H7 (cell line): ENCODE measurements at regions not wholly inside any gene's neighbourhood (a gene's known extent, or its start where the extent isn't known, plus 50 kb on each side); places are given as distances from the start of the nearest gene placed in this dataset.

Source experiments
- DNase-seq: peaks from one replicate; pipeline ENCODE4 v3.0.0; 2012
- H3K27me3 ChIP-seq: 2 replicates; pipeline ENCODE4 v1.6.0; 2011; ENCODE audit warnings: mild to moderate bottlenecking, low read length; ENCODE audit not compliant: control insufficient read depth, insufficient read depth
- H3K36me3 ChIP-seq: replicated peaks from 2 replicates; pipeline ENCODE4 v1.5.1; 2011; ENCODE audit warnings: low read length; ENCODE audit not compliant: control insufficient read depth, insufficient read depth
- H3K4me3 ChIP-seq: 2 replicates; pipeline ENCODE4 v1.5.1; 2011; ENCODE audit warnings: low read depth, mild to moderate bottlenecking, control low read depth, low read length, moderate library complexity; ENCODE audit not compliant: insufficient read depth

- DNase-seq, result no peak
- H3K27me3 ChIP-seq, result no peaks in the 10 kb centered on the region
- H3K36me3 ChIP-seq, result no peaks in the 10 kb centered on the region
- H3K4me3 ChIP-seq, result no peak overlapping the region
These were observed 78.3 kb downstream of the RAMP3 start for GRCh38 chr7:45235905-45236304.

GRCh38 chr7:45236666-45237065 is 79.1 kb downstream of the RAMP3 start:
- Histone ChIP-seq H3K4me3 (no peak overlapping the region), H3K27me3 (no peaks in the 10 kb centered on the region), H3K36me3 (no peaks in the 10 kb centered on the region)
- no peak for DNase-seq

- DNase-seq, result no peak
- no peaks in the 10 kb centered on the region for H3K27me3 ChIP-seq
- H3K4me3 ChIP-seq, result no peak overlapping the region
- H3K36me3 ChIP-seq, result no peaks in the 10 kb centered on the region
These were observed 80.3 kb downstream of the RAMP3 start for GRCh38 chr7:45237788-45238461.

GRCh38 chr7:45238806-45239205 is 81.2 kb downstream of the RAMP3 start:
- no peaks in the 10 kb centered on the region for H3K27me3 ChIP-seq

GRCh38 chr7:45239486-45239885 is 81.9 kb downstream of the RAMP3 start:
- Histone ChIP-seq H3K36me3 (no peaks in the 10 kb centered on the region), H3K27me3 (no peaks in the 10 kb centered on the region), H3K4me3 (no peak overlapping the region)
- DNase-seq, result no peak

More at GRCh38 chr7:45238806-45239205, 81.2 kb downstream of the RAMP3 start:
- H3K4me3 ChIP-seq, result no peak overlapping the region
- H3K36me3 ChIP-seq, result no peaks in the 10 kb centered on the region
- no peak for DNase-seq

- no peaks in the 10 kb centered on the region for H3K36me3 ChIP-seq
- DNase-seq, result no peak
- H3K27me3 ChIP-seq, result no peaks in the 10 kb centered on the region
- no peak overlapping the region for H3K4me3 ChIP-seq
These were observed 82.7 kb downstream of the RAMP3 start for GRCh38 chr7:45240273-45240771.

GRCh38 chr7:45240926-45241325 is 83.3 kb downstream of the RAMP3 start:
- Histone ChIP-seq H3K27me3 (no peaks in the 10 kb centered on the region), H3K4me3 (no peak overlapping the region), H3K36me3 (no peaks in the 10 kb centered on the region)
- no peak for DNase-seq

- Histone ChIP-seq H3K27me3 (no peaks in the 10 kb centered on the region), H3K36me3 (no peaks in the 10 kb centered on the region), H3K4me3 (no peak overlapping the region)
- DNase-seq, result no peak
These were observed 83.9 kb downstream of the RAMP3 start for GRCh38 chr7:45241339-45242109.

- H3K27me3 ChIP-seq, result no peaks in the 10 kb centered on the region
- no peaks in the 10 kb centered on the region for H3K36me3 ChIP-seq
- DNase-seq, result no peak
- no peak overlapping the region for H3K4me3 ChIP-seq
These were observed 84.7 kb downstream of the RAMP3 start for GRCh38 chr7:45242261-45242660.

- Histone ChIP-seq H3K4me3 (no peak overlapping the region), H3K27me3 (no peaks in the 10 kb centered on the region), H3K36me3 (no peaks in the 10 kb centered on the region)
- DNase-seq, result no peak
These were observed 85.1 kb downstream of the RAMP3 start for GRCh38 chr7:45242698-45243097.

GRCh38 chr7:45244981-45245380 is 87.4 kb downstream of the RAMP3 start:
- no peak for DNase-seq
- no peaks in the 10 kb centered on the region for H3K36me3 ChIP-seq

GRCh38 chr7:45246339-45246738 is 88.7 kb downstream of the RAMP3 start:
- no peak for DNase-seq
- Histone ChIP-seq H3K4me3 (no peak overlapping the region), H3K36me3 (no peaks in the 10 kb centered on the region), H3K27me3 (no peaks in the 10 kb centered on the region)

More at GRCh38 chr7:45244981-45245380, 87.4 kb downstream of the RAMP3 start:
- H3K4me3 ChIP-seq, result no peak overlapping the region
- no peaks in the 10 kb centered on the region for H3K27me3 ChIP-seq

- Histone ChIP-seq H3K27me3 (no peaks in the 10 kb centered on the region), H3K4me3 (no peak overlapping the region), H3K36me3 (no peaks in the 10 kb centered on the region)
- DNase-seq, result no peak
These were observed 94.7 kb downstream of the RAMP3 start for GRCh38 chr7:45252248-45252647.

- H3K27me3 ChIP-seq, result no peaks in the 10 kb centered on the region
- no peak for DNase-seq
- no peak overlapping the region for H3K4me3 ChIP-seq
- H3K36me3 ChIP-seq, result no peaks in the 10 kb centered on the region
These were observed 95.3 kb downstream of the RAMP3 start for GRCh38 chr7:45252857-45253256.

- no peaks in the 10 kb centered on the region for H3K27me3 ChIP-seq
- DNase-seq, result no peak
- no peak overlapping the region for H3K4me3 ChIP-seq
- no peaks in the 10 kb centered on the region for H3K36me3 ChIP-seq
These were observed 95.8 kb downstream of the RAMP3 start for GRCh38 chr7:45253368-45253767.
